ENCODE measurements at regions not wholly inside any gene's neighbourhood (a gene's known extent, or its start where the extent isn't known, plus 50 kb on each side); places are given as distances from the start of the nearest gene placed in this dataset.

DNA sequence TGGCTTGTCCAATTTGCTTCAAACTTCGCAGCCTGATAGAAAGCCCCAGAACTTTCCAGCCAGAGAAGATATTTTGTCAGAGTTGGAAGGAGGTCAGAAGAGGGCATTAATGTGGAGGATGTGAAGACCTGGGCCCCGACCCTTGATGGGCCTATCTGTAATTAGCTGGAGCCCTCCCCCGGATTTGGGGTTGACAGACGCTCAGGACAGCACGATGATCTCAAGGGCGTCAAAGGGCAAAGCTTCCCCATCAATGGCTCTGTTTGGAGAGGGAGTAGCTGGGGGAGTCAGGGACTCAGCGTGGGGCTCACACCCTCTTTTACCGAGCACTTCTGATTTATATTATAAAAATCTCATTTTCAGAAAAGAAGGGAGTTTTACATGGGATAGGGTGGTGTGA, 59.0 kb upstream of the PPP2R3B start (continued):
- TF ChIP-seq BCL11A (IDR thresholded peaks at IDR 0.05; ENCODE audit: low read depth in 2 of 2, low read length in 2 of 2), result no peak
- TF ChIP-seq HDAC6 (IDR thresholded peaks at IDR 0.05; ENCODE audit: low read depth, low read length), result no peak
- TF ChIP-seq, protein P1, sequence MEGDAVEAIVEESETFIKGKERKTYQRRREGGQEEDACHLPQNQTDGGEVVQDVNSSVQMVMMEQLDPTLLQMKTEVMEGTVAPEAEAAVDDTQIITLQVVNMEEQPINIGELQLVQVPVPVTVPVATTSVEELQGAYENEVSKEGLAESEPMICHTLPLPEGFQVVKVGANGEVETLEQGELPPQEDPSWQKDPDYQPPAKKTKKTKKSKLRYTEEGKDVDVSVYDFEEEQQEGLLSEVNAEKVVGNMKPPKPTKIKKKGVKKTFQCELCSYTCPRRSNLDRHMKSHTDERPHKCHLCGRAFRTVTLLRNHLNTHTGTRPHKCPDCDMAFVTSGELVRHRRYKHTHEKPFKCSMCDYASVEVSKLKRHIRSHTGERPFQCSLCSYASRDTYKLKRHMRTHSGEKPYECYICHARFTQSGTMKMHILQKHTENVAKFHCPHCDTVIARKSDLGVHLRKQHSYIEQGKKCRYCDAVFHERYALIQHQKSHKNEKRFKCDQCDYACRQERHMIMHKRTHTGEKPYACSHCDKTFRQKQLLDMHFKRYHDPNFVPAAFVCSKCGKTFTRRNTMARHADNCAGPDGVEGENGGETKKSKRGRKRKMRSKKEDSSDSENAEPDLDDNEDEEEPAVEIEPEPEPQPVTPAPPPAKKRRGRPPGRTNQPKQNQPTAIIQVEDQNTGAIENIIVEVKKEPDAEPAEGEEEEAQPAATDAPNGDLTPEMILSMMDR (IDR thresholded peaks at IDR 0.05; ENCODE audit: control extremely low read depth in 1 of 3, insufficient read depth in 1 of 3, low read depth in 1 of 3, low read length in 3 of 3), result no peak
- TF ChIP-seq, protein P2, sequence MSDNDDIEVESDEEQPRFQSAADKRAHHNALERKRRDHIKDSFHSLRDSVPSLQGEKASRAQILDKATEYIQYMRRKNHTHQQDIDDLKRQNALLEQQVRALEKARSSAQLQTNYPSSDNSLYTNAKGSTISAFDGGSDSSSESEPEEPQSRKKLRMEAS (IDR thresholded peaks at IDR 0.05), result 0 out of 2 replicates have a peak, but pooled peaks have one; percentile 29
- TF ChIP-seq E2F6 (IDR thresholded peaks at IDR 0.05), result 0 out of 2 replicates have a peak, but pooled peaks have one; percentile 26
- TF ChIP-seq JUND (IDR thresholded peaks at IDR 0.05; ENCODE audit: low read length), result no peak
- TF ChIP-seq CREB1 (IDR thresholded peaks at IDR 0.05), result no peak
